H9 (cell line): ENCODE measurements at regions not wholly inside any gene's neighbourhood (a gene's known extent, or its start where the extent isn't known, plus 50 kb on each side); places are given as distances from the start of the nearest gene placed in this dataset.

ENCODE experiments used
- DNase-seq: peaks from one replicate; pipeline ENCODE4 v3.0.0-alpha.2; 2017
- H2AFZ ChIP-seq: one replicate; pipeline ENCODE4 v1.6.1; 2013; ENCODE audit warnings: mild to moderate bottlenecking, low read length, control low read depth, moderate library complexity
- H2AK5ac ChIP-seq: 2 replicates; pipeline ENCODE4 v1.6.1; 2013; ENCODE audit warnings: low read length, control low read depth, mixed read lengths; ENCODE audit not compliant: insufficient read length
- H2BK120ac ChIP-seq: one replicate; pipeline ENCODE4 v1.6.1; 2013; ENCODE audit warnings: low read depth, mild to moderate bottlenecking, low read length, control low read depth, inconsistent platforms; ENCODE audit not compliant: poor library complexity, severe bottlenecking
- H2BK12ac ChIP-seq: 2 replicates; pipeline ENCODE4 v1.6.1; 2013; ENCODE audit warnings: low read length, control low read depth, mixed read lengths, low read depth; ENCODE audit not compliant: insufficient read length
- H2BK15ac ChIP-seq: 2 replicates; pipeline ENCODE4 v1.6.1; 2013; ENCODE audit warnings: low read depth, low read length, control low read depth
- H2BK20ac ChIP-seq: one replicate; pipeline ENCODE4 v1.6.1; 2013; ENCODE audit warnings: low read depth, mild to moderate bottlenecking, low read length, control low read depth, inconsistent platforms; ENCODE audit not compliant: poor library complexity, severe bottlenecking
- H2BK5ac ChIP-seq: 2 replicates; pipeline ENCODE4 v1.6.1; 2013; ENCODE audit warnings: low read length, control low read depth, mixed read lengths; ENCODE audit not compliant: insufficient read length
- H3K14ac ChIP-seq: 2 replicates; pipeline ENCODE4 v1.6.1; 2013; ENCODE audit warnings: low read length, control low read depth; ENCODE audit not compliant: insufficient read depth
- H3K18ac ChIP-seq: 2 replicates; pipeline ENCODE4 v1.6.1; 2013; ENCODE audit warnings: low read depth, mild to moderate bottlenecking, mixed read lengths, low read length, control low read depth; ENCODE audit not compliant: insufficient read length
- H3K23ac ChIP-seq: 2 replicates; pipeline ENCODE4 v1.6.1; 2013; ENCODE audit warnings: low read length, control low read depth, mixed read lengths, low read depth; ENCODE audit not compliant: insufficient read length
- H3K23me2 ChIP-seq: 2 replicates; pipeline ENCODE4 v1.6.1; 2013; ENCODE audit warnings: low read depth, mild to moderate bottlenecking, mixed read lengths, low read length, control low read depth; ENCODE audit not compliant: insufficient read length, poor library complexity, severe bottlenecking
- H3K27ac ChIP-seq: 2 replicates; pipeline ENCODE4 v1.5.1; 2013; ENCODE audit warnings: low read length, control low read depth, mixed read lengths, low read depth; ENCODE audit not compliant: insufficient read length
- H3K27me3 ChIP-seq: 2 replicates; pipeline ENCODE4 v1.6.1; 2013; ENCODE audit warnings: low read length, control low read depth, inconsistent platforms; ENCODE audit not compliant: insufficient read depth
- H3K4ac ChIP-seq: 2 replicates; pipeline ENCODE4 v1.6.1; 2013; ENCODE audit warnings: low read depth, mild to moderate bottlenecking, control low read depth, inconsistent platforms, low read length, moderate library complexity
- H3K4me1 ChIP-seq: 2 replicates; pipeline ENCODE4 v1.6.1; 2013; ENCODE audit warnings: low read length, control low read depth, inconsistent platforms; ENCODE audit not compliant: insufficient read depth
- H3K4me2 ChIP-seq: 2 replicates; pipeline ENCODE4 v1.6.1; 2013; ENCODE audit warnings: low read length, control low read depth, mixed read lengths; ENCODE audit not compliant: insufficient read length, insufficient read depth
- H3K56ac ChIP-seq: 2 replicates; pipeline ENCODE4 v1.6.1; 2013; ENCODE audit warnings: low read depth, mild to moderate bottlenecking, mixed read lengths, low read length, control low read depth; ENCODE audit not compliant: insufficient read length
- H3K79me1 ChIP-seq: 2 replicates; pipeline ENCODE4 v1.6.1; 2013; ENCODE audit warnings: low read depth, mild to moderate bottlenecking, moderate library complexity, low read length, control low read depth, inconsistent platforms; ENCODE audit not compliant: insufficient read depth, poor library complexity, severe bottlenecking
- H3K79me2 ChIP-seq: 2 replicates; pipeline ENCODE4 v1.6.1; 2013; ENCODE audit warnings: low read length, control low read depth, inconsistent platforms; ENCODE audit not compliant: insufficient read depth
- H3K9ac ChIP-seq: 2 replicates; pipeline ENCODE4 v1.6.1; 2013; ENCODE audit warnings: low read length, control low read depth, mixed read lengths; ENCODE audit not compliant: insufficient read length; ENCODE audit errors: extremely low read depth
- H3K9me3 ChIP-seq: one replicate; pipeline ENCODE4 v1.6.1; 2013; ENCODE audit warnings: low read depth, low read length, inconsistent platforms; ENCODE audit not compliant: control insufficient read depth
- H3T11ph ChIP-seq: one replicate; pipeline ENCODE4 v1.6.1; 2013; ENCODE audit warnings: mild to moderate bottlenecking, low read length, control low read depth, inconsistent platforms
- H4K20me1 ChIP-seq: one replicate; pipeline ENCODE4 v1.6.1; 2013; ENCODE audit not compliant: control insufficient read depth, insufficient read length, insufficient read depth
- H4K5ac ChIP-seq: 2 replicates; pipeline ENCODE4 v1.6.1; 2013; ENCODE audit warnings: low read depth, mild to moderate bottlenecking, mixed read lengths, low read length, control low read depth; ENCODE audit not compliant: insufficient read length
- H4K8ac ChIP-seq: replicated peaks from 2 replicates; pipeline ENCODE4 v1.6.1; 2013; ENCODE audit warnings: low read length, control low read depth, mixed read lengths, low read depth; ENCODE audit not compliant: insufficient read length
- H4K91ac ChIP-seq: 2 replicates; pipeline ENCODE4 v1.6.1; 2013; ENCODE audit warnings: low read depth, mild to moderate bottlenecking, moderate library complexity, mixed read lengths, low read length, control low read depth; ENCODE audit not compliant: insufficient read length
- H3K27ac Mint-ChIP-seq, 3 experiments: 2 replicates in 2 of 3; 3 replicates in 1 of 3; pipeline ENCODE4 v1.8.0; 2020 to 2021; ENCODE audit warnings: mixed read lengths in 3 of 3, mild to moderate bottlenecking in 1 of 3, moderate library complexity in 1 of 3
- H3K27me3 Mint-ChIP-seq: 2 replicates; pipeline ENCODE4 v1.8.0; 2021; ENCODE audit warnings: low read depth, mild to moderate bottlenecking, moderate library complexity, mixed read lengths
- H3K36me3 Mint-ChIP-seq, 3 experiments: 2 replicates in 2 of 3; 3 replicates in 1 of 3; pipeline ENCODE4 v1.8.0; 2020 to 2021; ENCODE audit warnings: low read depth in 3 of 3, mixed read lengths in 3 of 3; ENCODE audit not compliant: insufficient read depth in 1 of 3
- H3K4me1 Mint-ChIP-seq, 2 experiments: 2 replicates each; pipeline ENCODE4 v1.8.0; 2020; ENCODE audit warnings: mixed read lengths in 2 of 2
- H3K4me3 Mint-ChIP-seq, 2 experiments: 2 replicates in 1 of 2; 3 replicates in 1 of 2; pipeline ENCODE4 v1.8.0; 2020 to 2021; ENCODE audit warnings: mild to moderate bottlenecking in 2 of 2, mixed read lengths in 2 of 2, moderate library complexity in 1 of 2
- H3K9me3 Mint-ChIP-seq, 2 experiments: 2 replicates in 1 of 2; 3 replicates in 1 of 2; pipeline ENCODE4 v1.8.0; 2020; ENCODE audit warnings: mild to moderate bottlenecking in 2 of 2, mixed read lengths in 2 of 2, moderate library complexity in 1 of 2
- CTCF ChIP-seq: fragments of 200-600 bp; sonication (generic); conservative IDR thresholded peaks from 3 replicates; pipeline ENCODE4 v1.8.0; 2021; ENCODE audit warnings: antibody characterized with exemption, mild to moderate bottlenecking
- WGBS: extraction: QIAGEN DNeasy Blood & Tissue Kit; methylation state at CpG from one replicate; pipeline ENCODE4 v1.1.7; 2013; ENCODE audit warnings: missing lambda C conversion rate, low lambda C conversion rate, mixed read lengths; ENCODE audit not compliant: insufficient read length; ENCODE audit errors: extremely low coverage; 5-methylcytosine and 5-hydroxymethylcytosine counted together

GRCh38 chr10:128563387-128563786 is 437.2 kb upstream of the MKI67 start:
- no peaks in the 10 kb centered on the region for H3K4me1 ChIP-seq
- WGBS = no CpG with 5 or more reads among the region's 5 CpGs
- no peak overlapping the region for H4K8ac ChIP-seq
- no peaks in the 10 kb centered on the region for H3K23me2 ChIP-seq
- H2AK5ac ChIP-seq = no peak overlapping the region
- no peak overlapping the region for H4K5ac ChIP-seq
- no peak overlapping the region for H3K27ac ChIP-seq
- no peak overlapping the region for H2BK15ac ChIP-seq
- H3K4ac ChIP-seq = no peak overlapping the region
- H3T11ph ChIP-seq = no peak overlapping the region
- H3K36me3 Mint-ChIP-seq = peaks cover 6 to 21% (median 8%) of the 10 kb centered on the region in 3 experiments; a peak in 6 of 7 replicates
- H2BK12ac ChIP-seq = no peak overlapping the region
- no peak overlapping the region for H2BK20ac ChIP-seq
- H3K27me3 ChIP-seq = no peaks in the 10 kb centered on the region
- H3K56ac ChIP-seq = no peak overlapping the region
- H3K79me1 ChIP-seq = no peaks in the 10 kb centered on the region
- no peak overlapping the region for H3K18ac ChIP-seq
- no peaks in the 10 kb centered on the region for H3K79me2 ChIP-seq
- H3K9me3 Mint-ChIP-seq = peaks cover 25 to 29% of the 10 kb centered on the region in 2 experiments
- TF ChIP-seq CTCF = no peak
- peaks cover 4% of the 10 kb centered on the region for H3K27me3 Mint-ChIP-seq
- H3K4me1 Mint-ChIP-seq = no peaks in the 10 kb centered on the region; a peak in 1 of 4 replicates
- no peak overlapping the region for H4K91ac ChIP-seq
- peaks cover 13% of the 10 kb centered on the region for H3K9me3 ChIP-seq
- H4K20me1 ChIP-seq = no peaks in the 10 kb centered on the region
- no peak overlapping the region for H3K4me3 Mint-ChIP-seq
- H2BK120ac ChIP-seq = no peak overlapping the region
- DNase-seq = no peak
- no peak overlapping the region for H3K23ac ChIP-seq
- no peak overlapping the region; the same call in 1 of the 2 replicates for H3K14ac ChIP-seq
- no peak overlapping the region for H2BK5ac ChIP-seq
- H2AFZ ChIP-seq = no peak overlapping the region
- no peak overlapping the region for H3K4me2 ChIP-seq
- no peak overlapping the region; a peak in 1 of 7 replicates for H3K27ac Mint-ChIP-seq
- H3K9ac ChIP-seq = no peak overlapping the region
